HG02870 (cell line): ENCODE measurements at regions not wholly inside any gene's neighbourhood (a gene's known extent, or its start where the extent isn't known, plus 50 kb on each side); places are given as distances from the start of the nearest gene placed in this dataset.

Source experiments
- ATAC-seq: cut with Tn5 transposase; IDR thresholded peaks from one replicate; pipeline ENCODE4 v1.9.1; 2021; ENCODE audit warnings: mild to moderate bottlenecking, moderate library complexity; ENCODE audit not compliant: unreplicated experiment

- no peak for ATAC-seq
Measured at GRCh38 chr3:106208251-106208650, 339.4 kb upstream of the CBLB start.

DNA sequence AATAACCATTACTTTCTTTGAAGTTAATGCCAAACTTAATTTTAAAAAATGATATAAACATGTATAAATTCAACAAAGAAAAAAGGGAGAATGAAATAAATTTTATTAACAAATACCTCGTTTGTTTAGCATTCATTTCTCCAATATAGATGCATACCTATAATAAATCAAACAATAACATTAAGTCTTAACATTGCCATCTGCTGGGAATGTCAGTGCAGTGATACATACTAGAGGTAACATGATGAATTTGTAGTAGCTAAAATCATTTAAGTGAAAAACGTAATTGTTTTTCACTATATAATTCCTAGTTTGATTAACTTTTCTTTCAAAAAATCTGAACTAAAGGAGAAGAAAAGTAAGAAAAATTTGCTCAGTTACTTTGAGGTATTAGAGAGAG lies 340.2 kb upstream of the CBLB start:
- no peak for ATAC-seq

- no peak for ATAC-seq
Measured at GRCh38 chr3:106209482-106209881, 340.7 kb upstream of the CBLB start.

DNA sequence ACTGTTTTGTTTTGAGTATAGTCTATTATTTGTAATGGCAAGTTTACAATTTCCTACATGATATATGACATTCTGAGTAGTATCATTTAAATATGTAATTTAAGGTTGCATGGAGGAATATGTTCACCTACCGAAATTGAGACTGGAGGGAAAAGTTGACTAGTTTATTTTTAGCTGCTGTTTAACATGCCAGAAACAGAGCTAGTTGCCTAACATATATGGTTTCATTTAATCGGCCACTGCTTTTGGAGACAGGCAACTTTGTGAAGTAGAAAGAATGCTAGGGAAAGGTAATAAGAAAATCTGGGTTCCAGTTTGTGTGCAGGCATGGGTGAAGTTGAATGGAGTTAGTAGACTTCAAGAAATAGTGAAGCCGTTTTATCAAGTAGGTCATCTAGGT lies 342.1 kb upstream of the CBLB start:
- ATAC-seq, result no peak

GRCh38 chr3:106212665-106213222 lies 343.9 kb upstream of the CBLB start:
- no peak for ATAC-seq

DNA sequence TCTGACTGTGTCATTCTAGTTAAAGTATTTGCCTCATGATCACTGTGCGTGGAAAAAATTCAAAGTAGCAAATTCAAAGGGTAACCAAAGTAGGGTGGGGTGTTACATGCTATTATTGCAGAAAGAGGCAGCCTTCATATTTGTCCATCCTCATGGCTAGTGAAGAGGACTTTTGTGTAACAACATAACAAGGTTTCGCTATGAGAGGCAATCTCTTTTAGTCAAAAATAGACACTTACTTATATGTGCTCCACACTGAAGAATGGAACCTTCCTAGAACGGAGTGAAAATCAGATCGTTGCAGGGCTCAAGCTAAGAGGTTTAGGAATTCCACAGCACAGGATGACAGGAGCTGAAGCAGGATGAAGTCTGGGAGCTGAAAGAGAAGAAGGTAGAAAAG lies 345.1 kb upstream of the CBLB start:
- no peak for ATAC-seq

- no peak for ATAC-seq
Measured at GRCh38 chr3:106214641-106215040, 345.8 kb upstream of the CBLB start.

DNA sequence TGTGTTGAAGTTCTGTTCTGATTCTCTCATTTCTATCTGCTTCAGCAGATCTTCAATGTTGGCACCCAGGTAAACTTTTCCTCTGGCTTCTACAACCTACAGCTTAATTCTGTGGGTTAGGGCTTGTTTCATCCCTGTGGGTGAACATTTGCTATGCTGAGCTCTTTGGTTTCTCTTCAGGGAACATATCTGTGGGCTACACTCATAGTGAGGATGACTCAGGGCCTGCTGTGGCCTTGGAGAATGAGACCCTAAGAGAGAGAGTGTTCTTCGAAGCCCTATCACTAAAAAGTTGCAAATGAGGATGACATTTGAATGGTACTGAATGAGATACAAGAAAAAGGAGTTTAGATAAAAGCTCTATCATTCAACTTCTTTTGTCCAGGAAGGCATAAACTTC lies 346.2 kb upstream of the CBLB start:
- no peak for ATAC-seq

DNA sequence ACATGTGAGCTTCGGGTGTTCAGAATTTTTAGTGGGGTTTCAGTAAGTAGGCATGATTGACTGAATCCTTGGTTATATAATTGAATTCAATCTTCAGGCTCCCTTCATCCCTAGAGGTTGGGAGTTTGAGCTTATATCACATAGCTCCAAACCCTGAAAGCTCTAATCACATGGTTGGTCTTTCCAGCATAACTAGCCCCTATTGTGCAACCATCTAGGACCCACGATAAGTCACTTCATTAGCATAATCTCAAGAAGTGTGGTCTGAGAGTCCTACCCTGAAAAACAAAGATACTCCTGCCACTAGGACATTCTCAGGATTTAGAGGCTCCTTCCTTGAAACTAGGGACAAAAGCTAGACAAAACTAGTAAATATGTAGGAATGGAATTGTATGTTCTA lies 348.9 kb upstream of the CBLB start:
- ATAC-seq, result no peak

- ATAC-seq, result no peak
Measured at GRCh38 chr3:106227068-106227467, 358.3 kb upstream of the CBLB start.

GRCh38 chr3:106228271-106228670 lies 359.5 kb upstream of the CBLB start:
- no peak for ATAC-seq

DNA sequence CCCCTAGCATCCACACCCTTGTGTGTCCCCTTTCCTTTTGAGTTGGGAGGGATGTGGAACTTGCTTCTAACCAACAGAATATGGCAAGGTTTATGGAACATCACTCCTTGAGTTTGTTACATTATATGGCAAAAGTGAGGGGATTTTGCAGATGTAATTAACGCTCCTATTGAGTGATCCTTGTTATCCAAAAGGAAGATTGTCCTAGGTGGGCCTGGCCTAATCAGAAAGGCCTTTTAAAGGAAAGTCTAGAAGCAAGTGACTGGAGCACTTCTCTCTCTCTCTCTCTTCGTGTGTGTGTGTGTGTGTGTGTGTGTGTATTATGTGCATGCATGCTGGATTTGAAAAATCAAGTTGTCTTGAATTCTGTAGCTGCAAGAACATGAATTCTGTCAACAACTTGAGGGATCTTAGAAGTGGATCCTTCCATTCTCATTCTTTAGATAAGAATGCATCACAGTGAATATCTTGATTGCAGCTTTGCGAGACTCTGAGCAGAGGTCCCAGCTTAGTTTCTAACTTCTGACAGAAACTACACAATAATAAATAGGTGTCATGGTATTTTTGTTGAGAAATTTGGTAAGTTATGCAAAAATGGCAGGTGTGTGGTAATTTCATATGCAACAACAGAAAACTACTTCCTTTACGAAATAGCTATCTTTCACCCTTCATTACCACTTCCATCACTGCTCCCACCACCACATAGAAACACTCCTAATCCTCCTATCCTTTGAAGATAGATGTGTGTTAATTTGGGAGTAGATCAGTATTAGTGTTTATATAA lies 360.9 kb upstream of the CBLB start:
- no peak for ATAC-seq

DNA sequence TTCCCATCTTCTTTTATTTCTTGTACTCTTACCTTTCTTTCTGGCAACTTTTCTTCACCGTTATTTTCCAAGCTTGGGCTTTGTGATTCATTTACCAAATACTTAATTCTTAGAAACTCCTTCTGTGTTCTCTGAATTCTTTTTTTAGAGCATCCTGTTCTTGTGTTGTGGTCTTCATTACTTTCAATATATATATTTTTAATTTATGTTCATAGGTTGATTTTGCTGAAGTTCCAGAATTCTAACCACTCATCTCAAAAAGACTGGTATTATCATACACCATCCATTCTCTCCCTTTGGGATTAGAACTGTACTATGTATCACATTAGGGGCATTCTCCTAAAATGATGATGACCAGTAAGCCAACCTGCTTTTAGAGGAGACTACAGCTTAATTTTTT lies 362.3 kb upstream of the CBLB start:
- ATAC-seq, result no peak

DNA sequence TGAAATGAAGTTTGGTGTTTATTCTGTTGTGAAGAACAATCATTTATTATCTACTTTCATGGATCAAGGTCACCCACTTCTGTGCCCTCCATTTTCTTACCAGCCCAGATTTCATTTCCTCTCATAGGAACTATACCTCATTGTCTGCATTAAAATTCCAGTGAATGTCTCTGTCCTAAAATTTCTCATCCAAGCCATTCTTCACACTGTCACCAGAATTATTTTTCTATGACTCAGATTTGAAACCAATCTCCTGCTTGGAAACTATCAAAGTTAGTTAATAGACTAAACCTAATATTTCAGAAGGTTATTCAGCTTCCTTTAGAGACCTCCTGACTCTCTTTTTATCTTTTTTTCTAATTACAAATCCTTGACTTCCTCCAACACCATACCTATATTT lies 364.1 kb upstream of the CBLB start:
- no peak for ATAC-seq

DNA sequence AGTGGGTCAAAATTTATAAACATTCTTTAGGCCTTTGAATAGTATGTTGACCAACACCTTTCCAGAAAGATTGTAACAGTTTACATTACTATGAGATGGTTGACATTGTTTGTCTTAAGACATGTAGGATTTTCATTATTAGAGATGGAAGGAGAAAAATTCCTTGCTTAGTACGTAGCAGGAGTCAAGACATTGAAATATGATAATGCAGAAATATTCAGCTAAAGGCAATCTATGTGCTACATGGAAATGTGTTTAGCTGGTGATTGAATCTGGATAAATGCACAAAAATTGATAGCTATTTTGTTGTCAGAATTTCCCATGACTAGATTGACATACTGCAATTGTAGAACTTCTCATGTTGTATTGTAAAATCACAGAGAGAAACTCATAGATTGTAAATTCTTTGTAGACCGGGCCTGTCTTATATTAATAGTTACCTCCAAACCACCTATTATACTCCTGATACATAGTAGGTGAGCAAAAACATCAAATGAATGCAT lies 370.4 kb upstream of the CBLB start:
- no peak for ATAC-seq

- no peak for ATAC-seq
Measured at GRCh38 chr3:106241593-106241992, 372.8 kb upstream of the CBLB start.

DNA sequence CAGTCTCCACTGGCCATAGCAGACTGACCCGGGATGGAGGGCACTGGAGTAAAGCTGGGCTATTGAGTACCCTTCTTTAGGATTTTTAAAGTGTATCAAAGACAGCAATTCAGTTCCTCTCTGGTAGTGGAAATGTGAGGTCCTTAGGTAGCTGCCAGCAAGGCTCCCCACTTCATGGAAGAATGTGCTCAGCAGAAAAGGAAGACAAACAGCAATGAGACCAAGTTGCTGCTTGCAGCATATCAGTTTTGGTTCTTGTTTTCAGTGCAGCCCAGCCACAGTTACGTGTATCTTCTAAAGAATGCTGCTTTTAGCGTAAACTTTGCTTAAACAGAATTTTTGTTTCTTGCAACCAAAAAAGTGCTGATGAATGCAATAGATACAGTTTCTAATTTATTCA lies 374.0 kb upstream of the CBLB start:
- ATAC-seq, result peak; percentile 51

DNA sequence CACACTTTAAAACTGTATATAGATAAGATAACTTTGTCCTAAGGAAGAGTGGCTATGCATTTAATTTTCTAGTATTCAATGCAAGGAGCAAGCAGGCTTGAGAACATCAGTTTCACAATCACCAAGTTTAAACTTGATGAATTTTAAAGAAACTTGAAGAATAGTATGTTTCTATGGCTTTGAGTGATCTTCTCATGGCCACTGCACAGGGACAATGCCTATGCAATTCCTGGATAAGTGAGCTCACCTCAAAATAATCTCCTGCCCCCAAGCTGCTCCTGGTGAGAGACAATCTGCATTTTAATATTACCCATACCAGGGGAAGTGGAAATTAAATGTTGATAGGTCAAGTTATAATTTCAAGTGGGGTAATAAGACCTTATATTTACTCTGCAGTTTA lies 376.6 kb upstream of the CBLB start:
- no peak for ATAC-seq

DNA sequence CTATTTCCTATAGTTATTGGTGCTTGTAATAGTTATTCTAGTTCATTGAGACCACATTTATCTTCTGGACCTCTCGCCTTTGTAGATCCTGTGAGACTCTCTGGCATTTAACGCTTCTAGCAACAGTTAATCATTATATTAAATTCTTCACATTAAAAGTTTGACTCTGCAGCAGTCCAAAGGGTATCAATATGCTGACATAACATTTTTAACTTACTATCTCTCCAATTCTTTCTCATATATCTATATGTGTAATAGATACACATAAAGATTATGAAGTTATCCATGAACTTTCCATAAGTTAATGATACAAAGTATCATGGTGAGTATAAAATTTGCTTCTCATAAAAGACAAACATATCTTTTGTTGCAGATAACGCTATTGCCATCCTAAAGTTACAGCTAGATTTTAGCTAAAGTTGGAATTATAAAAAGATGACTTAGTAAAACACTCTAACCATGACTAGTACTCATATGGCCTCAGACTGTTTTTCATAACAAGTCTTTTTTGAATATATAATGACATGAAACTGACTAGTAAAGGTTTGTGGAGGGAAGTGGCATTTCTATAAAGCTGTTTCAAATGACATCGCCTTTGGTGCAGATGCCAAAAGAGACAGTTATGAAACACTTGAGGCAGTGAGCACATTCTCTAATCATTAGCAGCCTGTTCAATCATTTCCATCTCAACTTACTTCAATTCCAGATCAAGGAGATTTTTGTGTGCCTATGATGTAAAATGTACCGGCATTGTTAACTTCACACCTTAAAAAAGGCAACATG lies 379.3 kb upstream of the CBLB start:
- ATAC-seq, result no peak

GRCh38 chr3:106249159-106249558 lies 380.3 kb upstream of the CBLB start:
- ATAC-seq, result no peak

DNA sequence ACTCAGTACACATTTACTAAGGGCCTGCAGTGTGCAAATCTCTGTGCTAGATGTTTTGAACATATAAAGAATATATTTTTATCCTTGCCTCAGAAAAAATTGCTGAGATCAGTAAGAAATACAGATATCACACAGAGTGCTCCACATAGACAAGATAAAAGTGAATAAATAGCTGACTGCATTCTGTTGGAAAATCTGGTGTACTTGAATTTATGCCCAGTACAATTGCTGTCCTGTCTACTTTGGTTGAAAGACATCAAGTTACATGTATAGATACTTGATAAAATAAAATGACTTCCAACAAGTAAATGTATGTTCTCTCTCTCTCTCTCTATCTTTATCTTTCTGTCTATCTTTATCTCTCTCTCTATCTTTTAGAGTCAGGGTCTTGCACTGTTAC lies 381.2 kb upstream of the CBLB start:
- no peak for ATAC-seq
